OCI-LY7 (cell line): ENCODE measurements at regions not wholly inside any gene's neighbourhood (a gene's known extent, or its start where the extent isn't known, plus 50 kb on each side); places are given as distances from the start of the nearest gene placed in this dataset.

ENCODE experiments used
- BruUV-seq: library from RNA; stranded (reverse); fragments of 400-500 nt; replicated peaks from 2 replicates; lab custom pipeline; 2021; lab: Mats Ljungman, UMichigan
- CTCF ChIA-PET: fragments of 300-600 bp; sonication (Branson Sonifier 250); formaldehyde crosslinking; loops from one replicate; lab custom pipeline; 2022; ENCODE audit warnings: antibody characterized with exemption; ENCODE audit not compliant: unreplicated experiment; lab: Charles Lee
- POLR2A ChIA-PET: fragments of 300-600 bp; sonication (Branson Sonifier 250); formaldehyde crosslinking; loops from one replicate; lab custom pipeline; 2022; ENCODE audit warnings: antibody characterized with exemption; lab: Charles Lee
- DNase-seq: peaks from one replicate; pipeline ENCODE4 v3.0.0-alpha.2; 2015; ENCODE audit warnings: low spot score
- H2AFZ ChIP-seq: fragments of 200-600 bp; sonication (generic), shearing (Covaris generic); 2 replicates; pipeline ENCODE4 v1.6.1; 2014; ENCODE audit warnings: mild to moderate bottlenecking, antibody characterized with exemption, low read length, moderate library complexity
- H3K27ac ChIP-seq: fragments of 200-600 bp; sonication (generic); 2 replicates; pipeline ENCODE4 v1.5.1; 2014; ENCODE audit warnings: mixed run types, low read depth, mild to moderate bottlenecking, moderate library complexity, low read length, inconsistent platforms; ENCODE audit not compliant: poor library complexity, severe bottlenecking
- H3K36me3 ChIP-seq: fragments of 200-600 bp; sonication (generic); 2 replicates; pipeline ENCODE4 v1.6.1; 2014; ENCODE audit warnings: mild to moderate bottlenecking, antibody characterized with exemption, low read length, moderate library complexity, mixed read lengths; ENCODE audit not compliant: insufficient read depth
- H3K4me1 ChIP-seq: fragments of 200-600 bp; sonication (generic); 2 replicates; pipeline ENCODE4 v1.5.1; 2014; ENCODE audit warnings: mild to moderate bottlenecking, low read length; ENCODE audit not compliant: insufficient read depth, poor library complexity, severe bottlenecking
- H3K4me2 ChIP-seq: fragments of 200-600 bp; sonication (generic); 2 replicates; pipeline ENCODE4 v1.6.1; 2014; ENCODE audit warnings: mild to moderate bottlenecking, low read length
- H3K4me3 ChIP-seq: fragments of 200-600 bp; sonication (generic); 2 replicates; pipeline ENCODE4 v1.5.1; 2014; ENCODE audit warnings: mild to moderate bottlenecking, low read depth, low read length; ENCODE audit not compliant: poor library complexity, severe bottlenecking
- H3K79me2 ChIP-seq: fragments of 200-600 bp; sonication (generic); 2 replicates; pipeline ENCODE4 v1.6.1; 2016; ENCODE audit warnings: low read depth, mild to moderate bottlenecking, low read length, moderate library complexity, mixed read lengths; ENCODE audit not compliant: insufficient read depth
- H3K9me2 ChIP-seq: fragments of 200-600 bp; sonication (generic); 2 replicates; pipeline ENCODE4 v1.6.1; 2016; ENCODE audit warnings: mild to moderate bottlenecking, low read length, mixed read lengths; ENCODE audit not compliant: insufficient read depth
- H3K9me3 ChIP-seq: fragments of 200-600 bp; sonication (generic); 2 replicates; pipeline ENCODE4 v1.6.1; 2014; ENCODE audit warnings: mild to moderate bottlenecking, mixed run types, low read length, mixed read lengths
- H4K20me1 ChIP-seq: fragments of 200-600 bp; sonication (generic); 2 replicates; pipeline ENCODE4 v1.6.1; 2014; ENCODE audit warnings: mild to moderate bottlenecking, antibody characterized with exemption, low read length, moderate library complexity, mixed read lengths; ENCODE audit not compliant: insufficient read depth
- EZH2phosphoT487 ChIP-seq: fragments of 200-600 bp; sonication (generic); IDR thresholded peaks from 2 replicates; pipeline ENCODE4 v1.6.1; 2018; ENCODE audit warnings: low read depth, borderline replicate concordance, mild to moderate bottlenecking, mixed run types, antibody characterized with exemption, low read length, moderate library complexity, mixed read lengths
- intact Hi-C: fragments of 100-400 bp; cut with micrococcal nuclease; formaldehyde crosslinking; loops from one replicate; pipeline ENCODE4 v1.10.0; 2022; ENCODE audit not compliant: unreplicated experiment
- TF ChIP-seq, protein P1 (sequence below): fragments of 200-600 bp; sonication (generic); conservative IDR thresholded peaks from 2 replicates; pipeline ENCODE4 v1.5.1; 2014; ENCODE audit warnings: mild to moderate bottlenecking, antibody characterized with exemption, low read length, moderate library complexity, mixed read lengths

DNA sequence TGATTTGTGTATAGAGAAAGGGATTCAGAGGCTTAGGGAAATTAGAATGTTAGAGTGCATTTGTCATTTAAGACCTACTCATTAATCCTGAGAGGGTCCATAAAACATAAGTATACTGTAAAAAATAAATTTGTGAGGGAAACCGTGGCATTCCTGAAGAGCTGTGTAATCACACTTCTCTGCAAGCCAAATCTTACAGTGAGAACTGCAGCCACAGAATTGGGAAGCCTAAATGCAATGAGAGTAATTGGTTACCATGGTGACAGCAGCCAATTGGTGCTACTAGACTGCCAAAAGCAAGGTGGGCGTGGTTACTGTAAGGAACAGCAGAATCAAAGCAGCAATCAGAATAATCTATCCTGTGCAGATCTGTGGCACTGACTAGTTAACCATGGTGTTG is 345.2 kb upstream of the GRID2 start:
- H3K9me2 ChIP-seq, result no peaks in the 10 kb centered on the region
- CTCF ChIA-PET, result no interaction called here
- H3K4me2 ChIP-seq, result no peak overlapping the region
- no peak for DNase-seq
- no peaks in the 10 kb centered on the region for H3K79me2 ChIP-seq
- H3K4me1 ChIP-seq, result no peaks in the 10 kb centered on the region
- H4K20me1 ChIP-seq, result no peaks in the 10 kb centered on the region
- intact Hi-C loops, result no loop called here
- no peak overlapping the region for H2AFZ ChIP-seq
- POLR2A ChIA-PET, result no interaction called here
- no TSS peak for BruUV-seq
- H3K9me3 ChIP-seq, result 0 out of 2 replicates have a peak, but pooled peaks cover 4% of the 10 kb centered on the region
- no peak for TF ChIP-seq EZH2phosphoT487
- TF ChIP-seq, protein P1, sequence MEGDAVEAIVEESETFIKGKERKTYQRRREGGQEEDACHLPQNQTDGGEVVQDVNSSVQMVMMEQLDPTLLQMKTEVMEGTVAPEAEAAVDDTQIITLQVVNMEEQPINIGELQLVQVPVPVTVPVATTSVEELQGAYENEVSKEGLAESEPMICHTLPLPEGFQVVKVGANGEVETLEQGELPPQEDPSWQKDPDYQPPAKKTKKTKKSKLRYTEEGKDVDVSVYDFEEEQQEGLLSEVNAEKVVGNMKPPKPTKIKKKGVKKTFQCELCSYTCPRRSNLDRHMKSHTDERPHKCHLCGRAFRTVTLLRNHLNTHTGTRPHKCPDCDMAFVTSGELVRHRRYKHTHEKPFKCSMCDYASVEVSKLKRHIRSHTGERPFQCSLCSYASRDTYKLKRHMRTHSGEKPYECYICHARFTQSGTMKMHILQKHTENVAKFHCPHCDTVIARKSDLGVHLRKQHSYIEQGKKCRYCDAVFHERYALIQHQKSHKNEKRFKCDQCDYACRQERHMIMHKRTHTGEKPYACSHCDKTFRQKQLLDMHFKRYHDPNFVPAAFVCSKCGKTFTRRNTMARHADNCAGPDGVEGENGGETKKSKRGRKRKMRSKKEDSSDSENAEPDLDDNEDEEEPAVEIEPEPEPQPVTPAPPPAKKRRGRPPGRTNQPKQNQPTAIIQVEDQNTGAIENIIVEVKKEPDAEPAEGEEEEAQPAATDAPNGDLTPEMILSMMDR, result no peak
- H3K27ac ChIP-seq, result no peak overlapping the region
- no peaks in the 10 kb centered on the region for H3K36me3 ChIP-seq
- H3K4me3 ChIP-seq, result no peak overlapping the region

DNA sequence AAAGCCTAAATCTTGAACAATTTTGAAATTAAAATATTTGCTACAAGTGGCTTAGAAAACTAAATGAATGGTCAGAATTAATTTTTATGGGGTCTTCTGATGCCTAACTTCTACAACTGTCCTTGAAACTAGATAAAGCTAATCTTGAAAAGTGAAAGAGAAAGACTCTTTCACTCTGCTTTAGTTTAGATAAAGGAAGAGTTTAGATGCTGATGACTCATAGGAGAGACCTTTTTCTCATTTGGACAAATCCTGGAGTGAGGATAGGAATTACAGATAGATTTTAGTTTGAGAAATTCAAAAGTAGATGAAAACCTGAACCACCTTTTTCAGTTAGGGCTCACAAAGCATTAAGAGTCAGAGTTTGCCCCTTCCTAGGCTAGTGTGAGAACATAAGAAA is 342.3 kb upstream of the GRID2 start:
- intact Hi-C loops, result no loop called here
- no peak overlapping the region for H2AFZ ChIP-seq
- H3K79me2 ChIP-seq, result no peaks in the 10 kb centered on the region
- CTCF ChIA-PET, result no interaction called here
- no peaks in the 10 kb centered on the region for H4K20me1 ChIP-seq
- no peak overlapping the region for H3K4me3 ChIP-seq
- no peaks in the 10 kb centered on the region for H3K36me3 ChIP-seq
- no peak overlapping the region for H3K4me2 ChIP-seq
- H3K9me3 ChIP-seq, result no peaks in the 10 kb centered on the region
- no peaks in the 10 kb centered on the region for H3K9me2 ChIP-seq
- no TSS peak for BruUV-seq
- H3K27ac ChIP-seq, result no peak overlapping the region
- no peak for TF ChIP-seq EZH2phosphoT487
- TF ChIP-seq, protein P1, result no peak
- POLR2A ChIA-PET, result no interaction called here
- DNase-seq, result no peak
- H3K4me1 ChIP-seq, result no peaks in the 10 kb centered on the region

DNA sequence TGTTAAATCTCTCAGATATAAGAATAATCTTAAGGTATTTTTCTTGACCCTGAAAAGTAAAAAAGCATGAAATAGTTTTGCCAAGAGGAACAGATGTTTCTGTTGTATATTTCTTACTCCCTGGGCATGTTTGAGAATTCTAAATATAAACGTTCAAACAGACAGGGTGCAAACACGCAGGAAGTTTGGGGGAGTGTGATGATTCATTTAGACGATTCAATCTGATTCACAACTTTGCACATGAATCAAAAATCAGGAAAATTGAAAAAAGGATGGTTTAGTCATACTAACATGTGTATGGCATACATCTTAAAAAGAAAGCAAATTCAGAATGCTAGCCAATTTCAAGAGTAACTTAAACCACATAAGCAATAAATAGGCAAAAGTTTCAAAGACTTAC is 340.3 kb upstream of the GRID2 start:
- CTCF ChIA-PET, result no interaction called here

More for the DNA sequence above, 340.3 kb upstream of the GRID2 start:
- Histone ChIP-seq H3K36me3 (no peaks in the 10 kb centered on the region), H3K9me2 (no peaks in the 10 kb centered on the region), H3K27ac (no peak overlapping the region), H3K9me3 (no peaks in the 10 kb centered on the region), H3K4me3 (no peak overlapping the region), H3K4me2 (no peak overlapping the region), H3K79me2 (no peaks in the 10 kb centered on the region), H4K20me1 (no peaks in the 10 kb centered on the region), H3K4me1 (no peaks in the 10 kb centered on the region), H2AFZ (no peak overlapping the region)
- POLR2A ChIA-PET, result no interaction called here
- BruUV-seq, result no TSS peak
- intact Hi-C loops, result no loop called here
- TF ChIP-seq, protein P1, result no peak
- TF ChIP-seq EZH2phosphoT487, result no peak
- DNase-seq, result no peak
